Suprapubic skin (tissue), 4 donors: ENCODE measurements at regions not wholly inside any gene's neighbourhood (a gene's known extent, or its start where the extent isn't known, plus 50 kb on each side); places are given as distances from the start of the nearest gene placed in this dataset.
A peak's percentile ranks its signal among the peaks of the same experiment; 100 is the strongest.

Experiments used
- DNase-seq, 2 donors: peaks; one replicate each; pipeline ENCODE4 v3.0.0-alpha.2; 2019; ENCODE audit warnings: low spot score in 2 of 2
- H3K27ac ChIP-seq: fragments of 200-600 bp; sonication (generic); one replicate; pipeline ENCODE4 v1.5.1; 2019
- H3K27me3 ChIP-seq: fragments of 200-600 bp; sonication (generic); one replicate; pipeline ENCODE4 v1.5.1; 2019
- H3K36me3 ChIP-seq: fragments of 200-600 bp; sonication (generic); one replicate; pipeline ENCODE4 v1.5.1; 2019
- H3K4me1 ChIP-seq: fragments of 200-600 bp; sonication (generic); one replicate; pipeline ENCODE4 v1.5.1; 2019
- H3K4me3 ChIP-seq: fragments of 200-600 bp; sonication (generic); one replicate; pipeline ENCODE4 v1.5.1; 2019; ENCODE audit warnings: mild to moderate bottlenecking
- H3K9me3 ChIP-seq: fragments of 200-600 bp; sonication (generic); one replicate; pipeline ENCODE4 v1.5.1; 2019
- EP300 ChIP-seq: sonication (generic); formaldehyde crosslinking; IDR thresholded peaks from one replicate; pipeline ENCODE4 v1.6.1; 2017; ENCODE audit warnings: antibody characterized with exemption
- POLR2A ChIP-seq, 2 donors: fragments of 450-650 bp; IDR thresholded peaks; one replicate each; pipeline ENCODE4 v1.6.1; 2017; ENCODE audit warnings: antibody characterized with exemption in 2 of 2, mild to moderate bottlenecking in 2 of 2, moderate library complexity in 2 of 2
- POLR2AphosphoS5 ChIP-seq, 3 donors: sonication (generic); formaldehyde crosslinking; IDR thresholded peaks; one replicate each; pipeline ENCODE4 v1.6.1; 2017; ENCODE audit warnings: antibody characterized with exemption in 3 of 3
- WGBS: methylation state at CpG from one replicate; pipeline ENCODE4 v1.1.5; 2018; 5-methylcytosine and 5-hydroxymethylcytosine counted together
- TF ChIP-seq, protein P1 (sequence below), 2 donors: fragments of 200-600 bp in 1 of 2; fragments of 450-650 bp in 1 of 2; sonication (generic) in 1 of 2; IDR thresholded peaks; one replicate each; pipeline ENCODE4 v1.5.1; 2016 to 2019; ENCODE audit warnings: antibody characterized with exemption in 2 of 2, mild to moderate bottlenecking in 1 of 2, moderate library complexity in 1 of 2

DNA sequence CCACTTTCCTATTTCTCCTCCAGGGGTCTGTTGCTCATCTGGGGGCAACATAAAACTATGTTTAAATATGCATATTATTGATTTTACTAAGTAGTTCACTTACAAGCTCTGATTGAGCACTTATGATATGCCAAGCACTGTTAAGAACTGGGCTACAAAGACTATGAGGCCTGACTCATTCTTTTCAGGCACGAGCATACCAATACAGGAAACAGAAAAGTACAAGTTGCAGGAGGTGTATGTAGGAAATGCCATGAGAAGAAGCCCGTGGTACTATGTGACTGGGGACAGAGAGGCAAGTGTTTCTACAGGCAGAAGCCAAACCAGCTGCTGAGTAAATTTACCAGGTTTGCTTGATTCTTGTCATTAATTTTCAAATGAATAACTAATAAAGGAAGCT is 120.4 kb upstream of the PTGFR start:
- no peak for DNase-seq
- peak overlapping the region; percentile 31 for H3K27ac ChIP-seq
- no peaks in the 10 kb centered on the region for H3K36me3 ChIP-seq
- peaks cover 10% of the 10 kb centered on the region for H3K4me1 ChIP-seq
- 36% methylated on average over 2 of the region's 2 CpGs for WGBS
- no peaks in the 10 kb centered on the region for H3K9me3 ChIP-seq
- no peak overlapping the region for H3K4me3 ChIP-seq
- no peak for TF ChIP-seq EP300
- TF ChIP-seq POLR2A (IDR thresholded peaks at IDR 0.05), result no peak
- no peak for TF ChIP-seq POLR2AphosphoS5 (IDR thresholded peaks at IDR 0.05)
- TF ChIP-seq, protein P1, sequence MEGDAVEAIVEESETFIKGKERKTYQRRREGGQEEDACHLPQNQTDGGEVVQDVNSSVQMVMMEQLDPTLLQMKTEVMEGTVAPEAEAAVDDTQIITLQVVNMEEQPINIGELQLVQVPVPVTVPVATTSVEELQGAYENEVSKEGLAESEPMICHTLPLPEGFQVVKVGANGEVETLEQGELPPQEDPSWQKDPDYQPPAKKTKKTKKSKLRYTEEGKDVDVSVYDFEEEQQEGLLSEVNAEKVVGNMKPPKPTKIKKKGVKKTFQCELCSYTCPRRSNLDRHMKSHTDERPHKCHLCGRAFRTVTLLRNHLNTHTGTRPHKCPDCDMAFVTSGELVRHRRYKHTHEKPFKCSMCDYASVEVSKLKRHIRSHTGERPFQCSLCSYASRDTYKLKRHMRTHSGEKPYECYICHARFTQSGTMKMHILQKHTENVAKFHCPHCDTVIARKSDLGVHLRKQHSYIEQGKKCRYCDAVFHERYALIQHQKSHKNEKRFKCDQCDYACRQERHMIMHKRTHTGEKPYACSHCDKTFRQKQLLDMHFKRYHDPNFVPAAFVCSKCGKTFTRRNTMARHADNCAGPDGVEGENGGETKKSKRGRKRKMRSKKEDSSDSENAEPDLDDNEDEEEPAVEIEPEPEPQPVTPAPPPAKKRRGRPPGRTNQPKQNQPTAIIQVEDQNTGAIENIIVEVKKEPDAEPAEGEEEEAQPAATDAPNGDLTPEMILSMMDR (IDR thresholded peaks at IDR 0.05), result no peak
- no peaks in the 10 kb centered on the region for H3K27me3 ChIP-seq

DNA sequence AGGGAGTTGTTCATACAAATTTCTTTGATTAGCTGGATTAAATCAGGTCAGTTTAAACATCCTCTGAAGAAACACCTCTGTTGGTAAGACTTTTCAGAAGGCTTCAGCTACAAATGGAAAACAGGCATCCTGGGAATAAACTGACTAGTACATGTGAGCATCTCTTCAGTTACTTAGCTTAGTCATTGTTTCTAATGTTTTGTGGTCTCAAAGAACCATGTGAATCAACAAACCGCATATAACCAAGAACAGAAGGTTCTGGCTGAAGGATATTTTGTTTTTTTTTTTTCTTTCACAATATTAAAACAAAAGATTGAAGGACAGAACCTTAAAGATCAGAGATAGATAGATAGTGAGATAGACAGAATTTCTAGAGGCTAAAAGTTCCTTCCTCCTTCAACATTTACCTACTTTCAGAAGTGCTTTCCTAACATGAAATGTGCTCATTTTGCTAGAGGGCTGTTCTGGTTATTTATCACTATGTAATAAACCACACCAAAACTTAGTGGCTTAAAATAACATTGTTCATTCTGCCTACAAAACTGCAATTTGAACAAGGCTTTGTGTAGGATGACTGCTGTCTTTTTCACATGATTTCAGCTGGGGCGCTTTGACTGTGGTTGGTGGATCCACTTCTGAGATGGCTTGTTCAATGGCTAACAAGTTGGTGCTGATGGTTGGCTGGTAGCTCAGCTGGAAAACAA is 119.8 kb upstream of the PTGFR start:
- no peaks in the 10 kb centered on the region for H3K27me3 ChIP-seq
- peak overlapping the region; percentile 77 for H3K27ac ChIP-seq
- H3K36me3 ChIP-seq, result no peaks in the 10 kb centered on the region
- H3K4me3 ChIP-seq, result no peak overlapping the region
- H3K9me3 ChIP-seq, result no peaks in the 10 kb centered on the region
- DNase-seq, result no peak
- WGBS, result 43% methylated on average over 2 of the region's 2 CpGs
- H3K4me1 ChIP-seq, result peaks cover 10% of the 10 kb centered on the region
- TF ChIP-seq POLR2A (IDR thresholded peaks at IDR 0.05) (no peak), POLR2AphosphoS5 (IDR thresholded peaks at IDR 0.05) (no peak), EP300 (no peak)
- TF ChIP-seq, protein P1 (IDR thresholded peaks at IDR 0.05), result no peak

DNA sequence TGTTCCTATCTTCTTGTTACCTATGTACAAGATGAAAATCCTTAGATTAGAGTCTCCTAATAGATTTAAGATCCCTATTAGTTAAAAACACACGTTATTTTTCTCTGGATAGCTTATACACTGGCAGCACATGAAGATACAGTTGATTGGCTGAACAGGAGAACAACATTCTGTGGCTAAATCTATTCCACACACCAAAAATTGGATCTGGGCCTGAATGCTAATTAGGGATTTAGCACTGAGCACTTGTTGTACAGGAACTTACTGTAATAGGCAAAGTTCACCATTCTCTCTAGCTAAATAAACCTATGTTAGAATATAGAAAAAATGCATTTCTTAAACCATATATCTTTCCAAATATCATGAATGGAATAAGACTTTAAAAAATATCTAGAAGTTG is 117.1 kb upstream of the PTGFR start:
- H3K36me3 ChIP-seq, result no peaks in the 10 kb centered on the region
- no peak for DNase-seq
- no peak overlapping the region for H3K4me3 ChIP-seq
- TF ChIP-seq, protein P1 (IDR thresholded peaks at IDR 0.05), result no peak
- no peak for TF ChIP-seq POLR2AphosphoS5 (IDR thresholded peaks at IDR 0.05)
- TF ChIP-seq POLR2A (IDR thresholded peaks at IDR 0.05), result no peak
- TF ChIP-seq EP300, result no peak
- H3K4me1 ChIP-seq, result peaks cover 10% of the 10 kb centered on the region
- no peaks in the 10 kb centered on the region for H3K9me3 ChIP-seq
- 46% methylated on average over 1 of the region's 1 CpG for WGBS
- H3K27me3 ChIP-seq, result no peaks in the 10 kb centered on the region
- H3K27ac ChIP-seq, result no peak overlapping the region

DNA sequence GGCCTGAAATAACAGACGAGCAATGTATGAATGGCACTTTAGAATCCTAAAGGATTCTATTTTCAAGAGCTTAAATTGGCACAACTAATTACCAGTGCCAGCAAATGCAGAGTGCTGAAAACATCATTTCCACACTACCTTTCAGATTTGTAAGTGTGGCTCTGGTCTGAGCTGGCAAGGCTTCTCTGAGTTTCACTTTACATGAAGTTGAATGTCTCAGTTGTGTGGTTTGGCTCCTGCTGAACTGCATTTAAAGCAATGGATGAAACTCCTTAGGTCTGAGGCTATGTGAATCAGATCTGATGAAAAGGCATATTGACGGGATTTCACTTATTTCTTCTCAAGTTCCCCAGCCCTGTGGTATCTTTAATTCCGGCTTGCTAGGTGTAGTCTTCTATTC is 114.8 kb upstream of the PTGFR start:
- Histone ChIP-seq H3K4me3 (no peak overlapping the region), H3K27me3 (no peaks in the 10 kb centered on the region), H3K27ac (peak overlapping the region; percentile 35), H3K36me3 (no peaks in the 10 kb centered on the region), H3K4me1 (peaks cover 9% of the 10 kb centered on the region), H3K9me3 (no peaks in the 10 kb centered on the region)
- DNase-seq, result no peak
- 67% methylated on average over 3 of the region's 3 CpGs for WGBS
- TF ChIP-seq EP300, result no peak
- TF ChIP-seq POLR2A (IDR thresholded peaks at IDR 0.05), result no peak
- no peak for TF ChIP-seq POLR2AphosphoS5 (IDR thresholded peaks at IDR 0.05)
- TF ChIP-seq, protein P1 (IDR thresholded peaks at IDR 0.05), result no peak

DNA sequence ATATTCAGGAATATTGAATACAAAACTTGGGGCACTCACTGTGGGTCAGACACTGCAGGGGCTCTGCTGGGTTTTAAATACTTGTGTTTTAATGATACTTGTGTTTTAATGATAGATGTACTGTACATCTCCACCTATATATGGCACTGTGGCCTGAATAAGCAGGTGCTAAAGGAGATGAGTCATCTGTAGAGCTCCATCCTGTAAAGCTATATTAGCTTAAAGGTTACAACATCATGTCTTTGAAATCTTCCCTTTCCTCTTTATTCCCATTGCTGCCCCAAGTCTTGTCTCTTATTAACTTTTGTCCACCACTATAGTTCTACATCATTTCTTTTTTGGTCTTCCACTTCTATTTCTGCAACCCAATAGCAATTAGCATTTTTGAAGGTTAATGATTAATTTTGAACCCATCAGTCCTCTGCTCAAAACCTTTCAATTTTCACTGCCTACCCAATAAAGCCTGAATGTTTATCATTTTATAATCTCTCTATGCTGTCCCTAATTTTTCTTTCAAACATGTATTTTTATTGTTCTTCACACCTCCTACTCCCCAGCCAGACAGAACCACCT is 113.3 kb upstream of the PTGFR start:
- no peak for DNase-seq
- H3K36me3 ChIP-seq, result no peaks in the 10 kb centered on the region
- no peak overlapping the region for H3K27ac ChIP-seq
- TF ChIP-seq, protein P1 (IDR thresholded peaks at IDR 0.05), result no peak
- TF ChIP-seq POLR2A (IDR thresholded peaks at IDR 0.05), result no peak
- TF ChIP-seq EP300, result no peak
- TF ChIP-seq POLR2AphosphoS5 (IDR thresholded peaks at IDR 0.05), result no peak
- no peaks in the 10 kb centered on the region for H3K9me3 ChIP-seq
- H3K4me3 ChIP-seq, result no peak overlapping the region
- H3K4me1 ChIP-seq, result peaks cover 4% of the 10 kb centered on the region
- H3K27me3 ChIP-seq, result no peaks in the 10 kb centered on the region
